A673 (cell line): ENCODE measurements at regions not wholly inside any gene's neighbourhood (a gene's known extent, or its start where the extent isn't known, plus 50 kb on each side); places are given as distances from the start of the nearest gene placed in this dataset.

Source experiments
- BruUV-seq: library from RNA; stranded (reverse); fragments of 400-500 nt; replicated peaks from 2 replicates; lab custom pipeline; 2021; lab: Mats Ljungman, UMichigan
- CTCF ChIA-PET: fragments of 300-600 bp; sonication (Branson Sonifier 250); formaldehyde crosslinking; loops from one replicate; lab custom pipeline; 2022; ENCODE audit warnings: antibody characterized with exemption; lab: Charles Lee
- POLR2A ChIA-PET: fragments of 300-600 bp; sonication (Branson Sonifier 250); formaldehyde crosslinking; loops from one replicate; lab custom pipeline; 2022; ENCODE audit warnings: antibody characterized with exemption; ENCODE audit not compliant: low non-redundant PET; lab: Charles Lee
- DNase-seq: peaks from one replicate; pipeline ENCODE4 v3.0.0-alpha.2; 2015; ENCODE audit warnings: low spot score
- H3K27ac ChIP-seq: fragments of 200-600 bp; sonication (generic); 2 replicates; pipeline ENCODE4 v1.5.1; 2016; ENCODE audit warnings: mixed run types, low read depth, mild to moderate bottlenecking, mixed read lengths, antibody characterized with exemption, low read length; ENCODE audit not compliant: poor library complexity, severe bottlenecking
- H3K27me3 ChIP-seq: fragments of 200-600 bp; sonication (generic); replicated peaks from 2 replicates; pipeline ENCODE4 v1.6.1; 2017; ENCODE audit warnings: mixed run types, low read depth, mild to moderate bottlenecking, mixed read lengths, antibody characterized with exemption, low read length; ENCODE audit not compliant: insufficient read depth, poor library complexity
- H3K36me3 ChIP-seq: fragments of 200-600 bp; sonication (generic); 2 replicates; pipeline ENCODE4 v1.6.1; 2016; ENCODE audit warnings: mixed run types, mild to moderate bottlenecking, mixed read lengths, antibody characterized with exemption, low read length; ENCODE audit not compliant: insufficient read depth, poor library complexity, severe bottlenecking
- H3K4me1 ChIP-seq: fragments of 200-600 bp; sonication (generic); 2 replicates; pipeline ENCODE4 v1.6.1; 2017; ENCODE audit warnings: mixed run types, mild to moderate bottlenecking, mixed read lengths, antibody characterized with exemption, low read length; ENCODE audit not compliant: insufficient read depth, poor library complexity, severe bottlenecking
- H3K4me3 ChIP-seq: fragments of 200-600 bp; sonication (generic); 2 replicates; pipeline ENCODE4 v1.5.1; 2016; ENCODE audit warnings: low read depth, mixed run types, mild to moderate bottlenecking, mixed read lengths, low read length; ENCODE audit not compliant: poor library complexity, severe bottlenecking
- H3K9me3 ChIP-seq: fragments of 200-600 bp; sonication (generic); 2 replicates; pipeline ENCODE4 v1.6.1; 2016; ENCODE audit warnings: mixed run types, low read depth, mild to moderate bottlenecking, mixed read lengths, antibody characterized with exemption, low read length; ENCODE audit not compliant: poor library complexity, severe bottlenecking
- CTCF ChIP-seq: fragments of 300-800, 200-600 bp; sonication (generic); conservative IDR thresholded peaks from 2 replicates; pipeline ENCODE4 v1.5.1; 2017; ENCODE audit warnings: low read depth, mild to moderate bottlenecking, antibody characterized with exemption, low read length, moderate library complexity, mixed read lengths
- EZH2 ChIP-seq: fragments of 200-600 bp; sonication (generic); IDR thresholded peaks from 2 replicates; pipeline ENCODE4 v1.6.1; 2017; ENCODE audit warnings: borderline replicate concordance, low read depth, mild to moderate bottlenecking, mixed read lengths, antibody characterized with exemption, low read length; ENCODE audit not compliant: poor library complexity, severe bottlenecking
- intact Hi-C: fragments of 100-400 bp; cut with micrococcal nuclease; formaldehyde crosslinking; loops from one replicate; pipeline ENCODE4 v1.10.0; 2022; ENCODE audit not compliant: unreplicated experiment

- Histone ChIP-seq H3K27me3 (no peaks in the 10 kb centered on the region), H3K4me1 (no peaks in the 10 kb centered on the region), H3K4me3 (no peak overlapping the region), H3K36me3 (no peaks in the 10 kb centered on the region), H3K9me3 (no peaks in the 10 kb centered on the region), H3K27ac (no peak overlapping the region)
- DNase-seq: no peak
- intact Hi-C loops: no loop called here
- TF ChIP-seq EZH2 (no peak), CTCF (no peak)
- BruUV-seq: no TSS peak
- ChIA-PET CTCF (no interaction called here), POLR2A (no interaction called here)
These were observed 433.0 kb upstream of the LMO3 start for GRCh38 chr12:17038923-17039322.

GRCh38 chr12:17035372-17035771 is 429.4 kb upstream of the LMO3 start:
- intact Hi-C loops: no loop called here
- peaks cover 3% of the 10 kb centered on the region for H3K4me1 ChIP-seq
- H3K27me3 ChIP-seq: no peaks in the 10 kb centered on the region
- no peak overlapping the region for H3K4me3 ChIP-seq
- DNase-seq: no peak
- H3K36me3 ChIP-seq: no peaks in the 10 kb centered on the region
- TF ChIP-seq EZH2 (no peak), CTCF (no peak)
- POLR2A ChIA-PET: no interaction called here
- H3K9me3 ChIP-seq: no peaks in the 10 kb centered on the region
- no TSS peak for BruUV-seq
- no peak overlapping the region for H3K27ac ChIP-seq
- CTCF ChIA-PET: no interaction called here

GRCh38 chr12:17030338-17030737 is 424.4 kb upstream of the LMO3 start:
- H3K9me3 ChIP-seq: no peaks in the 10 kb centered on the region
- POLR2A ChIA-PET: no interaction called here
- BruUV-seq: no TSS peak
- CTCF ChIA-PET: no interaction called here
- no peak overlapping the region for H3K27ac ChIP-seq
- H3K4me3 ChIP-seq: no peak overlapping the region
- intact Hi-C loops: no loop called here
- no peaks in the 10 kb centered on the region for H3K36me3 ChIP-seq
- H3K27me3 ChIP-seq: no peaks in the 10 kb centered on the region
- peaks cover 3% of the 10 kb centered on the region for H3K4me1 ChIP-seq
- peak; percentile 12 for DNase-seq
- TF ChIP-seq EZH2 (no peak), CTCF (no peak)
